ENCODE measurements at regions not wholly inside any gene's neighbourhood (a gene's known extent, or its start where the extent isn't known, plus 50 kb on each side); places are given as distances from the start of the nearest gene placed in this dataset.

DNA sequence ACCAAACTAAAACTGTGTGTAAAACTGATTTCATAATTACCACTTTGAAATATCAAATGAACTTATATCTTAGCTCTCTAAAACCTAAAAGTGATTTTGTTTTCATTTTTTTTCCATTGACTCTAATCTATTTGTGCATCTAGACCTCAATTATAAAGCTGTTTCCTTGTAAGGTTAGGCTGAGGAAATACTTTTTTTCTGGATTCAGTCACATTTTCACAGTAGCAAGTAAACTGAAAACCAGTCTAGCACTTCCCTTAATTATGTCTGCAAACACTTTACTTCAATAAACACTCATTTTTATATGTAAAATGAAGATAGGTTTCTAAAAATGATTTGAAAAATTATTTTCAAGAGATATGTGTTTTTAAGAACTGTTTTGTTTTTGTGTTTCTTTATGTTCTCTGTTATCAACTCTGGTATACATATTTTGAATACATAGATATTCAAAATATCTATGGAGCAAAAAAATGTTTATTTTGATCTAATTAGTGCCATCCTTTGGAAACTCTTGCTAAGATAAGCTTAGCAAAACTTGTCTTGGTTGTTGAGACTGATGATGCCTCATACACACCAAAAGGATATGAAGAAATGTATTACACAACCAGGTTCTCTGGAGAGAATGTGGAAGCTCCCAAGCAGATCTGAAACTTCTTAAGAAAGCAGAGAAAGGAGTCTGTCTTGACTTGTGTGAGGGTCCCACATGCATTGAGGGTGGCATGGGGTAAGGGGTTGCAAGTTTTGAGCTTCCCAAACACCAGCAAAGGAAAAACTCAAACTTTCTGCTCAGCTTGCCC lies 1887.4 kb downstream of the PCDH9 start:
- TF ChIP-seq, protein P1, sequence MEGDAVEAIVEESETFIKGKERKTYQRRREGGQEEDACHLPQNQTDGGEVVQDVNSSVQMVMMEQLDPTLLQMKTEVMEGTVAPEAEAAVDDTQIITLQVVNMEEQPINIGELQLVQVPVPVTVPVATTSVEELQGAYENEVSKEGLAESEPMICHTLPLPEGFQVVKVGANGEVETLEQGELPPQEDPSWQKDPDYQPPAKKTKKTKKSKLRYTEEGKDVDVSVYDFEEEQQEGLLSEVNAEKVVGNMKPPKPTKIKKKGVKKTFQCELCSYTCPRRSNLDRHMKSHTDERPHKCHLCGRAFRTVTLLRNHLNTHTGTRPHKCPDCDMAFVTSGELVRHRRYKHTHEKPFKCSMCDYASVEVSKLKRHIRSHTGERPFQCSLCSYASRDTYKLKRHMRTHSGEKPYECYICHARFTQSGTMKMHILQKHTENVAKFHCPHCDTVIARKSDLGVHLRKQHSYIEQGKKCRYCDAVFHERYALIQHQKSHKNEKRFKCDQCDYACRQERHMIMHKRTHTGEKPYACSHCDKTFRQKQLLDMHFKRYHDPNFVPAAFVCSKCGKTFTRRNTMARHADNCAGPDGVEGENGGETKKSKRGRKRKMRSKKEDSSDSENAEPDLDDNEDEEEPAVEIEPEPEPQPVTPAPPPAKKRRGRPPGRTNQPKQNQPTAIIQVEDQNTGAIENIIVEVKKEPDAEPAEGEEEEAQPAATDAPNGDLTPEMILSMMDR (IDR thresholded peaks at IDR 0.05 in 4 of 5, conservative IDR thresholded peaks at IDR 0.05 in 1 of 5) = no peak
- TF ChIP-seq POLR2A (IDR thresholded peaks at IDR 0.05) = no peak

DNA sequence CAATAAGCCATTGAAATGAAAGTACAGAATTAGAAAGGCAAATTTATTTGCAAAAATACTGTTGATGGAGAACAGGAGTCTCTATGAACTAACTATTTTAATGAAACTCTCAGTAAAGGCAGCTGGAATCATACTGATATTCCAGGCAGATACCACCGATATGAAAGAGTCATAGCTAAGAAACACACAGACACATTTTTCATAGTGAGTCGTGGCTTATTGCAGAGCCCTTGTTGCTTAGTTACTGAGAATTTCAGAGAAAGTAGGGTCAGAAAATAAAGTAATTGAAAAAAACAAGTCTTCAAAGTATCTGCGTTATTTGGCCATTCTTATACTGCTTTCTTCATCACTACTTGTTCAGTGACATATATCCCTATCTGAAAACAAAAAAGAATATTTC lies 1890.9 kb downstream of the PCDH9 start:
- intact Hi-C loops (cut with DNase I; ENCODE audit: low total_unique reads) = no loop called here
- H3K9me3 ChIP-seq = no peaks in the 10 kb centered on the region
- in situ Hi-C loops (cut with MboI; ENCODE audit: low sequenced_read_pairs in 4 of 4) = no loop called here
- no peaks in the 10 kb centered on the region for H3K36me3 ChIP-seq
- H3K27ac ChIP-seq = no peak overlapping the region
- H3K4me3 ChIP-seq = no peak overlapping the region
- DNase-seq (no peak), ATAC-seq (no peak)
- H3K4me1 ChIP-seq = no peaks in the 10 kb centered on the region
- TF ChIP-seq, protein P1 (IDR thresholded peaks at IDR 0.05 in 4 of 5, conservative IDR thresholded peaks at IDR 0.05 in 1 of 5) = no peak
- no peak for TF ChIP-seq POLR2A (IDR thresholded peaks at IDR 0.05)
- H3K27me3 ChIP-seq = no peaks in the 10 kb centered on the region

More for the DNA sequence above, 1887.4 kb downstream of the PCDH9 start:
- in situ Hi-C loops (cut with MboI; ENCODE audit: low sequenced_read_pairs in 4 of 4) = no loop called here
- no peaks in the 10 kb centered on the region for H3K9me3 ChIP-seq
- no peaks in the 10 kb centered on the region for H3K27me3 ChIP-seq
- intact Hi-C loops (cut with DNase I; ENCODE audit: low total_unique reads) = no loop called here
- no peaks in the 10 kb centered on the region for H3K4me1 ChIP-seq
- H3K4me3 ChIP-seq = no peak overlapping the region
- H3K27ac ChIP-seq = no peak overlapping the region
- no peaks in the 10 kb centered on the region for H3K36me3 ChIP-seq
- ATAC-seq = no peak
- DNase-seq = no peak

- TF ChIP-seq POLR2A (IDR thresholded peaks at IDR 0.05) = no peak
- TF ChIP-seq, protein P1 (IDR thresholded peaks at IDR 0.05 in 4 of 5, conservative IDR thresholded peaks at IDR 0.05 in 1 of 5) = no peak
- Histone ChIP-seq H3K4me3 (no peak overlapping the region), H3K9me3 (no peaks in the 10 kb centered on the region), H3K27me3 (no peaks in the 10 kb centered on the region), H3K36me3 (no peaks in the 10 kb centered on the region), H3K4me1 (no peaks in the 10 kb centered on the region), H3K27ac (no peak overlapping the region)
- in situ Hi-C loops (cut with MboI; ENCODE audit: low sequenced_read_pairs in 4 of 4) = no loop called here
- intact Hi-C loops (cut with DNase I; ENCODE audit: low total_unique reads) = no loop called here
- DNase-seq = no peak
- ATAC-seq = no peak
Observed at GRCh38 chr13:65336916-65337315, 1893.2 kb downstream of the PCDH9 start.

DNA sequence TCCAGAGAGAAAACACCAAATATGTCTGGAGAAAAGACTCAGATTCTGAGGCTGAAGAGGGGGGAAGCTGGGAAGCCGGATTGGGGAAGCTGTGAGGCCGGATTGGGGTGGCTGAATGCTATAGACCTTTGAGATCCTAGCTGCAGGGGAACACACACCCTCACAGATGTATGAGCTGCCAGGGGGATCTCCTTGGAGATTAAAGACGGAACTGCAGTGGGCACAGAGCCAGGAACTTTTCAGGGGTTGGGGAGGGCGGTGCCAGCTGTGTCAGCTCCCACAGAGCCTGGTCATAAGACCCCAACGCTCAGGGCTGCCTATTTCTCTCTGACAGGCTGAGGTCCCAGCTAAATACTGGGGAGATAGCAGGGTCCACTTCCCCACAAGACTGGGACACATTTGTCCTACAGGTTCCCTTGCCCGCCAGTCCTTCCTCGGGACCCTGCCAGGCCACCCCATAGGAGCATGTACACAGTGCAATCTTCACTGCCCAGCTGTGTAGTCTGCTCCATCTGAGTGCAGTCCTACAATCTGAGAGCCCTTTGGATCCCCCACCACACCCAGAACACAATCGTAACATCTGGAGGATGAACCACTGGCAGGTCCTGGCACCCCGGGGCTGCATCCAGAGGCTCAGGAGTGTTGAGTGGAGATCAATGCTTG lies 1893.9 kb downstream of the PCDH9 start:
- DNase-seq = no peak
- no peaks in the 10 kb centered on the region for H3K36me3 ChIP-seq
- no peaks in the 10 kb centered on the region for H3K4me1 ChIP-seq
- no peak overlapping the region for H3K27ac ChIP-seq
- in situ Hi-C loops (cut with MboI; ENCODE audit: low sequenced_read_pairs in 4 of 4) (no loop called here), intact Hi-C loops (cut with DNase I; ENCODE audit: low total_unique reads) (no loop called here)
- no peak overlapping the region for H3K4me3 ChIP-seq
- ATAC-seq = no peak
- H3K27me3 ChIP-seq = no peaks in the 10 kb centered on the region
- TF ChIP-seq, protein P1 (IDR thresholded peaks at IDR 0.05 in 4 of 5, conservative IDR thresholded peaks at IDR 0.05 in 1 of 5) = no peak
- no peak for TF ChIP-seq POLR2A (IDR thresholded peaks at IDR 0.05)
- H3K9me3 ChIP-seq = no peaks in the 10 kb centered on the region

Data from gastrocnemius medialis (tissue), 4 donors.